GM19025 (cell line): ENCODE measurements at regions not wholly inside any gene's neighbourhood (a gene's known extent, or its start where the extent isn't known, plus 50 kb on each side); places are given as distances from the start of the nearest gene placed in this dataset.
A peak's percentile ranks its signal among the peaks of the same experiment; 100 is the strongest.

Source experiments
- ATAC-seq: cut with Tn5 transposase; IDR thresholded peaks from one replicate; pipeline ENCODE4 v1.9.1; 2021; ENCODE audit warnings: mild to moderate bottlenecking, low read depth, moderate library complexity; ENCODE audit not compliant: unreplicated experiment

GRCh38 chr20:11018668-11019170, 344.9 kb upstream of the JAG1 start:
- ATAC-seq, result no peak

GRCh38 chr20:11020712-11021111, 346.9 kb upstream of the JAG1 start:
- ATAC-seq, result no peak

- no peak for ATAC-seq
Observed at GRCh38 chr20:11027224-11027623, 353.4 kb upstream of the JAG1 start.

- no peak for ATAC-seq
Observed at GRCh38 chr20:11030351-11030750, 356.6 kb upstream of the JAG1 start.

- no peak for ATAC-seq
Observed at GRCh38 chr20:11031300-11031699, 357.5 kb upstream of the JAG1 start.

GRCh38 chr20:11032611-11033010, 358.8 kb upstream of the JAG1 start:
- ATAC-seq, result no peak

GRCh38 chr20:11034025-11034424, 360.2 kb upstream of the JAG1 start:
- ATAC-seq, result no peak

GRCh38 chr20:11035211-11035610, 361.4 kb upstream of the JAG1 start:
- no peak for ATAC-seq

- ATAC-seq, result no peak
Observed at GRCh38 chr20:11041396-11041795, 367.6 kb upstream of the JAG1 start.

- ATAC-seq, result no peak
Observed at GRCh38 chr20:11043001-11043400, 369.2 kb upstream of the JAG1 start.

- no peak for ATAC-seq
Observed at GRCh38 chr20:11044561-11044960, 370.8 kb upstream of the JAG1 start.

- ATAC-seq, result no peak
Observed at GRCh38 chr20:11045412-11046175, 371.8 kb upstream of the JAG1 start.

- ATAC-seq, result no peak
Observed at GRCh38 chr20:11047559-11047958, 373.8 kb upstream of the JAG1 start.

GRCh38 chr20:11048739-11049138, 374.9 kb upstream of the JAG1 start:
- no peak for ATAC-seq

- ATAC-seq, result no peak
Observed at GRCh38 chr20:11050350-11050749, 376.6 kb upstream of the JAG1 start.

- ATAC-seq, result no peak
Observed at GRCh38 chr20:11051136-11051535, 377.3 kb upstream of the JAG1 start.

GRCh38 chr20:11053310-11053709, 379.5 kb upstream of the JAG1 start:
- no peak for ATAC-seq

GRCh38 chr20:11054266-11054993, 380.6 kb upstream of the JAG1 start:
- no peak for ATAC-seq

- ATAC-seq, result peak; percentile 87
Observed at GRCh38 chr20:11056414-11056813, 382.6 kb upstream of the JAG1 start.

- ATAC-seq, result no peak
Observed at GRCh38 chr20:11057624-11058023, 383.8 kb upstream of the JAG1 start.

- ATAC-seq, result no peak
Observed at GRCh38 chr20:11059659-11060058, 385.9 kb upstream of the JAG1 start.
